Panc1 (cell line): ENCODE measurements at regions not wholly inside any gene's neighbourhood (a gene's known extent, or its start where the extent isn't known, plus 50 kb on each side); places are given as distances from the start of the nearest gene placed in this dataset.

Experiments used
- ATAC-seq: fragments of 200-7000 bp; cut with Tn5 transposase; 2 replicates; pipeline ENCODE4 v1.9.1; 2020; ENCODE audit warnings: mild to moderate bottlenecking, moderate library complexity
- BruUV-seq: library from RNA; stranded (reverse); fragments of 400-500 nt; replicated peaks from 2 replicates; lab custom pipeline; 2021; lab: Mats Ljungman, UMichigan
- CTCF ChIA-PET: fragments of 300-600 bp; sonication (Branson Sonifier 250); formaldehyde crosslinking; loops from one replicate; lab custom pipeline; 2022; ENCODE audit warnings: antibody characterized with exemption; lab: Charles Lee
- POLR2A ChIA-PET: fragments of 300-600 bp; sonication (Branson Sonifier 250); formaldehyde crosslinking; loops from one replicate; lab custom pipeline; 2022; ENCODE audit warnings: antibody characterized with exemption; lab: Charles Lee
- DNase-seq: peaks from one replicate; pipeline ENCODE4 v3.0.0-alpha.2; 2010; ENCODE audit warnings: low read depth, low spot score
- H3K27ac ChIP-seq: 2 replicates; pipeline ENCODE4 v1.5.1; 2011; ENCODE audit warnings: mild to moderate bottlenecking, low read length, inconsistent platforms
- H3K27me3 ChIP-seq: fragments of 200-500 bp; sonication (Bioruptor generic); 2 replicates; pipeline ENCODE4 v1.6.0; 2014; ENCODE audit warnings: low read length, inconsistent platforms; ENCODE audit not compliant: control insufficient read depth, insufficient read depth
- H3K36me3 ChIP-seq: fragments of 200-500 bp; sonication (Bioruptor generic); 2 replicates; pipeline ENCODE4 v1.5.1; 2014; ENCODE audit warnings: inconsistent platforms, mild to moderate bottlenecking, low read length, moderate library complexity; ENCODE audit not compliant: control insufficient read depth, insufficient read depth
- H3K4me1 ChIP-seq: 2 replicates; pipeline ENCODE4 v1.5.1; 2011; ENCODE audit warnings: inconsistent platforms, mild to moderate bottlenecking, low read length, moderate library complexity; ENCODE audit not compliant: control insufficient read depth, insufficient read depth
- H3K4me3 ChIP-seq, 2 experiments: 2 replicates each; pipeline ENCODE4 v1.5.1; 2011 to 2012; ENCODE audit warnings: low read depth in 2 of 2, low read length in 2 of 2, mild to moderate bottlenecking in 2 of 2, inconsistent platforms in 1 of 2, moderate library complexity in 1 of 2
- H3K9me3 ChIP-seq: fragments of 200-500 bp; sonication (Bioruptor generic); 2 replicates; pipeline ENCODE4 v1.5.1; 2014; ENCODE audit warnings: low read depth, mild to moderate bottlenecking, inconsistent platforms, low read length, moderate library complexity; ENCODE audit not compliant: control insufficient read depth, insufficient read depth
- CTCF ChIP-seq: fragments of 450-650 bp; IDR thresholded peaks from 2 replicates; pipeline ENCODE4 v1.5.1; 2017; ENCODE audit warnings: mild to moderate bottlenecking
- POLR2AphosphoS5 ChIP-seq: IDR thresholded peaks from 2 replicates; pipeline ENCODE4 v1.6.1; 2012; ENCODE audit warnings: mild to moderate bottlenecking, low read depth, low read length, moderate library complexity
- REST ChIP-seq, 2 experiments: IDR thresholded peaks; 2 replicates each; pipeline ENCODE4 v1.6.1; 2011 to 2012; ENCODE audit warnings: low read depth in 2 of 2, control low read depth in 1 of 2, low read length in 1 of 2, mild to moderate bottlenecking in 1 of 2, moderate library complexity in 1 of 2; ENCODE audit not compliant: insufficient read depth in 1 of 2
- SIN3A ChIP-seq: IDR thresholded peaks from 2 replicates; pipeline ENCODE4 v1.6.1; 2012; ENCODE audit warnings: low read depth, mild to moderate bottlenecking, low read length, moderate library complexity, borderline replicate concordance; ENCODE audit not compliant: insufficient read depth
- TCF7L2 ChIP-seq: IDR thresholded peaks from 2 replicates; pipeline ENCODE4 v1.6.1; 2011; ENCODE audit warnings: mild to moderate bottlenecking, low read depth, low read length, inconsistent platforms
- in situ Hi-C: cut with HindIII; loops from 2 replicates; pipeline ENCODE4 v1.10.0; 2016; ENCODE audit warnings: low sequenced_read_pairs, low pct_unique_long_range_greater_than_20kb
- intact Hi-C: fragments of 100-400 bp; cut with micrococcal nuclease; formaldehyde crosslinking; loops from one replicate; pipeline ENCODE4 v1.10.0; 2022; ENCODE audit not compliant: unreplicated experiment

- intact Hi-C loops (no loop called here), in situ Hi-C loops (no loop called here)
- Histone ChIP-seq H3K27me3 (no peaks in the 10 kb centered on the region), H3K9me3 (no peaks in the 10 kb centered on the region), H3K4me1 (peaks cover 95% of the 10 kb centered on the region), H3K27ac (peak overlapping the region; percentile 99), H3K4me3 (no peak overlapping the region), H3K36me3 (peaks cover 17% of the 10 kb centered on the region)
- CTCF ChIA-PET: no interaction called here
- POLR2A ChIA-PET: interaction anchor here (0.6 to 0.7 kb wide), 3 partner anchors 10 to 335 kb away, joined by 6 to 8 read pairs (median 8); no protein-coding TSS in a partner anchor
- BruUV-seq: no TSS peak
- ATAC-seq (no peak), DNase-seq (no peak)
- no peak for TF ChIP-seq REST (IDR thresholded peaks at IDR 0.05; ENCODE audit: insufficient read depth in 1 of 2, low read depth in 2 of 2, low read length in 1 of 2)
- no peak for TF ChIP-seq TCF7L2
- no peak for TF ChIP-seq POLR2AphosphoS5
- TF ChIP-seq CTCF: no peak
- no peak for TF ChIP-seq SIN3A
These were observed 149.9 kb upstream of the KLF14 start for GRCh38 chr7:130883928-130884327.

DNA sequence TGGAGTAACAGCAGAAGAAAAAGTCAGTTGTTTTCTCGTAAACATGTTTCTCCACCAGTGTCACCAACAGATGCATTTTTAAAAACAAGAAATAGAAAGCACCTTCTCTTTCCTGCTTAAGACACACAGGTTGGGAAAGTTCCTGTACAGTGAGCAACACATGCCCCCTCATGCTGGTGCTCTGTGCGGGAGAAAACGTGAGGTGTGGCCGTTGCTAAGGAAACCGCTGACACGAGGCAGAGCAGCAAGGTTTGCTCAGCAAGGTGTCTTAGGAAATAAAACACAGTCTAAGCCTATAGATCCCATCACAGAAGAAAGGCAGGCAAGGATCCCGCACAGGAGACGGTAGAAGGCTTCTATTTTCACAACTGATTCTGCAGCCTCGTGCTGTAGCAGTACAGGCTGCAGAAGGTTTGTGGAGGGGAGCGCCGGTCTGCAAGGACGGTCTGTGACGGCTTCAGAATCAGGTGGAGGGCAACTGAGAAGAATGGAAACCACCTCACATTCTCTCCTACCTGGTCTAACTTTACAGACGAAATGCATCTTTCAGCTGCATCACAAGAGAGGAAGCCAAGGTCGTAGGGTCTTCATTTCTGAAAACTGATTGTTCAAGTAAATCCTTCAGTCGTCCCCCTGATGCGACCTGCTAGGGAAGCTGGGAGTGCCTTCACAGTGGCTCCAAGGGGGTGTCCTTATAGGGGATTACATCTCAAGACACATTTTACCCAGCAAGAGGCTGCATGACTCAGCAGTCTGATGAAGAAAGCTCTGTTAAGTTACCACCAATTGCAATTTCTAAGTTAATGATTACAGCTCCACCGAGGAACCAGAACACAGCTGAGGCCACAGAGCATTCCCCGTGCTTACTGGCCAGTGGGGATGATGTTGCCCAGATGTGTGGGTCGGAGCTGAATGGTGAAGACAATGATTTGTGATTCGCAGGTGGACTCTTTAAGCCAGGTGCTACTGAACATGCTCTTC lies 150.7 kb upstream of the KLF14 start:
- in situ Hi-C loops (no loop called here), intact Hi-C loops (no loop called here)
- Histone ChIP-seq H3K27me3 (no peaks in the 10 kb centered on the region), H3K36me3 (peaks cover 15% of the 10 kb centered on the region), H3K4me3 (no peak overlapping the region), H3K27ac (peak overlapping the region; percentile 99), H3K4me1 (peaks cover 96% of the 10 kb centered on the region), H3K9me3 (no peaks in the 10 kb centered on the region)
- ATAC-seq (peak; percentile 7; the same call in 1 of the 2 replicates), DNase-seq (peak; percentile 58)
- CTCF ChIA-PET: interaction anchor here (0.6 kb wide), 1 partner anchor 424 kb away, joined by 4 read pairs; no protein-coding TSS in a partner anchor
- POLR2A ChIA-PET: interaction anchor here (0.6 to 1.0 kb wide), 2 partner anchors 10 to 57 kb away, joined by 6 to 8 read pairs; no protein-coding TSS in a partner anchor
- BruUV-seq: no TSS peak
- TF ChIP-seq POLR2AphosphoS5 (no peak), SIN3A (no peak), TCF7L2 (no peak), REST (IDR thresholded peaks at IDR 0.05; ENCODE audit: insufficient read depth in 1 of 2, low read depth in 2 of 2, low read length in 1 of 2) (no peak), CTCF (no peak)
